ENCODE measurements at regions not wholly inside any gene's neighbourhood (a gene's known extent, or its start where the extent isn't known, plus 50 kb on each side); places are given as distances from the start of the nearest gene placed in this dataset.

- Histone ChIP-seq H3K79me2 (ENCODE audit: insufficient read depth, low read depth) (no peaks in the 10 kb centered on the region), H3K36me3 (ENCODE audit: insufficient read depth) (no peaks in the 10 kb centered on the region), H2AFZ (ENCODE audit: low read depth) (no peak overlapping the region), H3K4me1 (ENCODE audit: low read depth, poor library complexity, severe bottlenecking) (no peaks in the 10 kb centered on the region), H3K4me2 (no peak overlapping the region), H3K9ac (no peak overlapping the region), H4K20me1 (ENCODE audit: insufficient read depth) (no peaks in the 10 kb centered on the region), H3K27ac (no peak overlapping the region), H3K27me3 (ENCODE audit: insufficient read depth, low read depth) (no peaks in the 10 kb centered on the region), H3K4me3 (IDR thresholded peaks at IDR 0.05; ENCODE audit: insufficient read depth, low read depth, low read length) (no peak overlapping the region)
- TF ChIP-seq CTCF (conservative IDR thresholded peaks at IDR 0.05; ENCODE audit: low read depth, low read length): no peak
Measured at GRCh38 chrX:68991691-68992345, 163.0 kb downstream of the EFNB1 start.

- no peak for TF ChIP-seq CTCF (conservative IDR thresholded peaks at IDR 0.05; ENCODE audit: low read depth, low read length)
- Histone ChIP-seq H3K36me3 (ENCODE audit: insufficient read depth) (no peaks in the 10 kb centered on the region), H3K27me3 (ENCODE audit: insufficient read depth, low read depth) (no peaks in the 10 kb centered on the region), H3K4me1 (ENCODE audit: low read depth, poor library complexity, severe bottlenecking) (no peaks in the 10 kb centered on the region), H2AFZ (ENCODE audit: low read depth) (no peak overlapping the region), H3K27ac (no peak overlapping the region), H3K4me2 (no peak overlapping the region), H3K4me3 (IDR thresholded peaks at IDR 0.05; ENCODE audit: insufficient read depth, low read depth, low read length) (no peak overlapping the region), H3K9ac (no peak overlapping the region), H3K79me2 (ENCODE audit: insufficient read depth, low read depth) (no peaks in the 10 kb centered on the region), H4K20me1 (ENCODE audit: insufficient read depth) (no peaks in the 10 kb centered on the region)
Measured at GRCh38 chrX:68990948-68991347, 162.1 kb downstream of the EFNB1 start.

- no peak overlapping the region for H3K4me2 ChIP-seq
- no peak overlapping the region for H3K27ac ChIP-seq
- no peak overlapping the region for H3K9ac ChIP-seq
- TF ChIP-seq CTCF (conservative IDR thresholded peaks at IDR 0.05; ENCODE audit: low read depth, low read length): no peak
- H3K36me3 ChIP-seq (ENCODE audit: insufficient read depth): no peaks in the 10 kb centered on the region
- no peaks in the 10 kb centered on the region for H3K27me3 ChIP-seq (ENCODE audit: insufficient read depth, low read depth)
- no peaks in the 10 kb centered on the region for H3K79me2 ChIP-seq (ENCODE audit: insufficient read depth, low read depth)
- no peak overlapping the region for H3K4me3 ChIP-seq (IDR thresholded peaks at IDR 0.05; ENCODE audit: insufficient read depth, low read depth, low read length)
- H2AFZ ChIP-seq (ENCODE audit: low read depth): no peak overlapping the region
- H4K20me1 ChIP-seq (ENCODE audit: insufficient read depth): no peaks in the 10 kb centered on the region
- H3K4me1 ChIP-seq (ENCODE audit: low read depth, poor library complexity, severe bottlenecking): no peaks in the 10 kb centered on the region
Measured at GRCh38 chrX:68989865-68990606, 161.2 kb downstream of the EFNB1 start.

- H2AFZ ChIP-seq (ENCODE audit: low read depth): no peak overlapping the region
- no peak for TF ChIP-seq CTCF (conservative IDR thresholded peaks at IDR 0.05; ENCODE audit: low read depth, low read length)
- H3K4me2 ChIP-seq: no peak overlapping the region
- H3K4me1 ChIP-seq (ENCODE audit: low read depth, poor library complexity, severe bottlenecking): no peaks in the 10 kb centered on the region
- no peak overlapping the region for H3K27ac ChIP-seq
- no peaks in the 10 kb centered on the region for H3K79me2 ChIP-seq (ENCODE audit: insufficient read depth, low read depth)
- H3K9ac ChIP-seq: no peak overlapping the region
- no peaks in the 10 kb centered on the region for H3K27me3 ChIP-seq (ENCODE audit: insufficient read depth, low read depth)
- H4K20me1 ChIP-seq (ENCODE audit: insufficient read depth): no peaks in the 10 kb centered on the region
- H3K4me3 ChIP-seq (IDR thresholded peaks at IDR 0.05; ENCODE audit: insufficient read depth, low read depth, low read length): no peak overlapping the region
- no peaks in the 10 kb centered on the region for H3K36me3 ChIP-seq (ENCODE audit: insufficient read depth)
Measured at GRCh38 chrX:68989456-68989855, 160.6 kb downstream of the EFNB1 start.

Measured in KMS-11 (cell line).